Activated T-cell treated with anti-CD3 and anti-CD28 coated beads, Interleukin-2, amount 50 U/mL, for 72 hours (primary cell): ENCODE measurements at regions not wholly inside any gene's neighbourhood (a gene's known extent, or its start where the extent isn't known, plus 50 kb on each side); places are given as distances from the start of the nearest gene placed in this dataset.
"Not testable (repeated sequence)": the region's sequence is repeated elsewhere in the genome, so short reads cannot be mapped to it uniquely, and the experiment has no call there.

Experiments used
- ATAC-seq, 2 donors: fragments of 150-1000 bp; cut with Tn5 transposase; replicated peaks in 1 of 2; 2 replicates each; pipeline ENCODE4 v1.10.0; 2021; ENCODE audit warnings: moderate library complexity in 2 of 2, mild to moderate bottlenecking in 1 of 2
- DNase-seq, 2 donors: peaks; one replicate each; pipeline ENCODE4 v3.0.0; 2021 to 2022; ENCODE audit warnings: mixed read lengths in 1 of 2
- H3K27ac Mint-ChIP-seq: one replicate; pipeline ENCODE4 v1.8.0; 2022; ENCODE audit warnings: mild to moderate bottlenecking, moderate library complexity, mixed read lengths
- H3K27me3 Mint-ChIP-seq: one replicate; pipeline ENCODE4 v1.8.0; 2022; ENCODE audit warnings: low read depth, mixed read lengths
- H3K36me3 Mint-ChIP-seq, 2 donors: one replicate each; pipeline ENCODE4 v1.8.0; 2022; ENCODE audit warnings: mixed read lengths in 2 of 2, mild to moderate bottlenecking in 1 of 2; ENCODE audit not compliant: insufficient read depth in 2 of 2
- H3K4me1 Mint-ChIP-seq: one replicate; pipeline ENCODE4 v1.8.0; 2022; ENCODE audit warnings: low read depth, mixed read lengths
- H3K4me3 Mint-ChIP-seq, 2 donors: one replicate each; pipeline ENCODE4 v1.8.0; 2022; ENCODE audit warnings: mild to moderate bottlenecking in 2 of 2, mixed read lengths in 2 of 2, moderate library complexity in 2 of 2
- H3K9me3 Mint-ChIP-seq, 2 donors: one replicate each; pipeline ENCODE4 v1.8.0; 2022; ENCODE audit warnings: mixed read lengths in 2 of 2

GRCh38 chr3:74862476-74862875, 248.0 kb upstream of the CNTN3 start:
- peaks cover 10 to 12% of the 10 kb centered on the region in 2 donors for H3K9me3 Mint-ChIP-seq
- DNase-seq (no peak), ATAC-seq (no peak)
- no peaks in the 10 kb centered on the region for H3K36me3 Mint-ChIP-seq
- no peak overlapping the region for H3K27ac Mint-ChIP-seq
- H3K4me1 Mint-ChIP-seq: no peaks in the 10 kb centered on the region
- no peaks in the 10 kb centered on the region for H3K27me3 Mint-ChIP-seq
- H3K4me3 Mint-ChIP-seq: no peak overlapping the region

DNA sequence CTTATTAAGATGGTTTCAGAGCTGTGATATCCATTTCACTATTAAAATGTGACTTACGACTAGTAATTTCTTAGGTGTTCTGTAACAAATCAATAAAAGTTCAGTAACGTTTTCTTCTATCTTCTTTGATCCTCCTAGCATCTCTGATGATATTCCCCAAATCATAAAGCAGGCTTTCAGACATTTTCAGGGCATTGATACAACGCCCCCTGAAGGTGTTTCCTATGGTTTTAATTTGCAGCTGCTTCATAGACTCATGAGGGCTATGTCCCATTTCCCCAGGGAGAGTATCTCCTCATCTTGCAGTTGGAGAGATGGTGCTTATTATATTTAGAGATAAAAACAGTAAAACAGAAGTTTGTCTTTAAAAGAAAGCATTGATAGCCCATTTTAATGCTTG, 246.8 kb upstream of the CNTN3 start:
- DNase-seq (no peak), ATAC-seq (no peak)
- Mint-ChIP-seq H3K4me3 (no peak overlapping the region), H3K27me3 (no peaks in the 10 kb centered on the region), H3K9me3 (peaks cover 9 to 12% of the 10 kb centered on the region in 2 donors), H3K36me3 (no peaks in the 10 kb centered on the region), H3K27ac (no peak overlapping the region), H3K4me1 (no peaks in the 10 kb centered on the region)

DNA sequence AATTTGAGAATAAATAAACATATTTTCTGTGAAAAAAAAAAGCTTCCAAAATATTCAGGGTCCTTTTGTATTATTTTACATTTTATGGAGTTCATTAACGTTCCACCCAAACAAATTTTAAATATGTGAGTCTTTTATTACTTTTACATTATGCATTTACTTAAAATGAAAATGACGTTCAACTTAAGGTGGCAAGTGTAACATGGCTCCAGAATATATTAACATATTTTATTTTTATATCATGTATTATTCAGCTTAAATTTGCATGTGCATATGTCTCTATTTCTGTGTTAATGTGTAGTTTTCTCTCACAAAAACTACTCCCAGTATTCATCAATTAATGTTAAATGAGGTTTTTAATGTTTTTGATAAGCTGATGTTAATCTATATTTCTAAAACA, 243.6 kb upstream of the CNTN3 start:
- Mint-ChIP-seq H3K4me3 (no peak overlapping the region), H3K4me1 (no peaks in the 10 kb centered on the region), H3K27me3 (no peaks in the 10 kb centered on the region), H3K27ac (no peak overlapping the region), H3K36me3 (no peaks in the 10 kb centered on the region), H3K9me3 (peaks cover 8 to 11% of the 10 kb centered on the region in 2 donors)
- ATAC-seq (no peak), DNase-seq (no peak)

GRCh38 chr3:74850381-74850780, 235.9 kb upstream of the CNTN3 start:
- H3K27me3 Mint-ChIP-seq: no peaks in the 10 kb centered on the region
- no peaks in the 10 kb centered on the region for H3K4me1 Mint-ChIP-seq
- no peak overlapping the region for H3K27ac Mint-ChIP-seq
- DNase-seq (no peak), ATAC-seq (no peak)
- peaks cover 0 to 2% of the 10 kb centered on the region in 2 donors for H3K36me3 Mint-ChIP-seq
- H3K9me3 Mint-ChIP-seq: peaks cover 12% of the 10 kb centered on the region in 2 donors
- H3K4me3 Mint-ChIP-seq: no peak overlapping the region

GRCh38 chr3:74847093-74847492, 232.6 kb upstream of the CNTN3 start:
- no peak overlapping the region for H3K4me3 Mint-ChIP-seq

GRCh38 chr3:74845081-74845480, 230.6 kb upstream of the CNTN3 start:
- ATAC-seq: no peak
- no peak overlapping the region for H3K4me3 Mint-ChIP-seq
- no peak for DNase-seq
- H3K9me3 Mint-ChIP-seq: peaks cover 11% of the 10 kb centered on the region in 2 donors
- H3K27me3 Mint-ChIP-seq: no peaks in the 10 kb centered on the region
- no peaks in the 10 kb centered on the region for H3K4me1 Mint-ChIP-seq
- no peak overlapping the region for H3K27ac Mint-ChIP-seq
- no peaks in the 10 kb centered on the region for H3K36me3 Mint-ChIP-seq

More at GRCh38 chr3:74847093-74847492, 232.6 kb upstream of the CNTN3 start:
- no peaks in the 10 kb centered on the region for H3K27me3 Mint-ChIP-seq
- ATAC-seq: no peak
- H3K4me1 Mint-ChIP-seq: no peaks in the 10 kb centered on the region
- peaks cover 14 to 15% of the 10 kb centered on the region in 2 donors for H3K9me3 Mint-ChIP-seq
- H3K36me3 Mint-ChIP-seq: peaks cover 0 to 2% of the 10 kb centered on the region in 2 donors
- no peak for DNase-seq
- H3K27ac Mint-ChIP-seq: no peak overlapping the region

- no peaks in the 10 kb centered on the region for H3K4me1 Mint-ChIP-seq
- peaks cover 8 to 11% of the 10 kb centered on the region in 2 donors for H3K9me3 Mint-ChIP-seq
- DNase-seq (no peak), ATAC-seq (no peak)
- no peaks in the 10 kb centered on the region for H3K27me3 Mint-ChIP-seq
- no peaks in the 10 kb centered on the region for H3K36me3 Mint-ChIP-seq
- H3K4me3 Mint-ChIP-seq: no peak overlapping the region
- no peak overlapping the region for H3K27ac Mint-ChIP-seq
Measured at GRCh38 chr3:74844428-74844827, 230.0 kb upstream of the CNTN3 start.

- DNase-seq (no peak), ATAC-seq (no peak)
- no peaks in the 10 kb centered on the region for H3K4me1 Mint-ChIP-seq
- H3K4me3 Mint-ChIP-seq: no peak overlapping the region
- H3K9me3 Mint-ChIP-seq: peaks cover 8 to 12% of the 10 kb centered on the region in 2 donors
- no peaks in the 10 kb centered on the region for H3K36me3 Mint-ChIP-seq
- H3K27me3 Mint-ChIP-seq: no peaks in the 10 kb centered on the region
- H3K27ac Mint-ChIP-seq: no peak overlapping the region
Measured at GRCh38 chr3:74842649-74843048, 228.2 kb upstream of the CNTN3 start.

GRCh38 chr3:74842141-74842540, 227.7 kb upstream of the CNTN3 start:
- Mint-ChIP-seq H3K4me1 (no peaks in the 10 kb centered on the region), H3K27ac (no peak overlapping the region), H3K36me3 (no peaks in the 10 kb centered on the region), H3K27me3 (no peaks in the 10 kb centered on the region), H3K9me3 (peaks cover 8 to 9% of the 10 kb centered on the region in 2 donors), H3K4me3 (no peak overlapping the region)
- no peak for DNase-seq
- no peak for ATAC-seq

- no peaks in the 10 kb centered on the region for H3K4me1 Mint-ChIP-seq
- ATAC-seq (no peak), DNase-seq (no peak)
- H3K36me3 Mint-ChIP-seq: no peaks in the 10 kb centered on the region
- no peak overlapping the region for H3K4me3 Mint-ChIP-seq
- no peaks in the 10 kb centered on the region for H3K27me3 Mint-ChIP-seq
- no peak overlapping the region for H3K27ac Mint-ChIP-seq
- H3K9me3 Mint-ChIP-seq: peaks cover 2 to 3% of the 10 kb centered on the region in 2 donors
Measured at GRCh38 chr3:74839566-74839965, 225.1 kb upstream of the CNTN3 start.

DNA sequence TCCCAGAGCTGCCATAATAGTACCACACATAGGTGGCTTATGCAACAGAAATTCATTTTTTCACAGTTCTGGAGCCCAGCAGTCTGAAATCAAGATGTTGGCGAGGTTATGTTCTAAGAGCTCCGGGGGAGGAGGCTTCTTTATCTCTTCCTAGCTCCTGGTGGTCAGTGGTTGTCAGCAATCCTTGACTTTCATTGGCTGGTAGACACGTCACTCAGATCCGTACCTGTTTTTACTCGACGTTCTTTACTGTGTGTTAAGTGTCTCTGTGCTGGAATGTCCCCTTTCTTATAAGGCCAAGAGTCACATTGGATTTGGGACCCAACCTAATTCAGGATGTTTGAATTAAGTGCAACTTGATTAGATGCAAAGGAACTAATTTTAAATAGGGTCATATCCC, 218.5 kb upstream of the CNTN3 start:
- H3K4me3 Mint-ChIP-seq: no peak overlapping the region
- no peaks in the 10 kb centered on the region for H3K27me3 Mint-ChIP-seq
- no peaks in the 10 kb centered on the region for H3K4me1 Mint-ChIP-seq
- DNase-seq (no peak), ATAC-seq (no peak)
- H3K9me3 Mint-ChIP-seq: peaks cover 0 to 6% of the 10 kb centered on the region in 2 donors
- H3K36me3 Mint-ChIP-seq: no peaks in the 10 kb centered on the region
- H3K27ac Mint-ChIP-seq: no peak overlapping the region

DNA sequence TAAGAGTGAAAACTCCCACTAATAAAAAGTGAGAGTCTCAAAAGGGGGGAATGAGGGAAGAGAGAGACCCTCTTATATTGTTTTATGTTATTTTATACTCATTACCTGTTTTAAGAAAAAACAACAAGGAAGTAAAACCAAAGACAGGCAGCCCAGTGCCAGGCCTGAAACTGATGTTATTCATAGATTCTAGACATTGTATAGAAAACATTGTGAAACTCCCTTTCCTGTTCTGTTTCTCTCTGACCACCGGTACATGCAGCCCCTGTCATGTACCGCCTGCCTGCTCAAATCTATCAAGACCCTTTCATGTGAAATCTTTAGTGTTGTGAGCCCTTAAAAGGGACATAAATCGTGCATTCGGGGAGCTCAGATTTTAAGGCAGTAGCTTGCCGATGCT, 216.4 kb upstream of the CNTN3 start:
- not testable (repeated sequence) for H3K9me3 Mint-ChIP-seq, ATAC-seq, H3K4me3 Mint-ChIP-seq, H3K27me3 Mint-ChIP-seq, H3K4me1 Mint-ChIP-seq, H3K36me3 Mint-ChIP-seq, DNase-seq, H3K27ac Mint-ChIP-seq

- not testable (repeated sequence) for H3K4me3 Mint-ChIP-seq, H3K36me3 Mint-ChIP-seq, ATAC-seq, H3K27me3 Mint-ChIP-seq, DNase-seq, H3K4me1 Mint-ChIP-seq, H3K27ac Mint-ChIP-seq
- H3K9me3 Mint-ChIP-seq: peaks cover 15 to 16% of the 10 kb centered on the region in 2 donors
Measured at GRCh38 chr3:74825404-74825803, 210.9 kb upstream of the CNTN3 start.

DNA sequence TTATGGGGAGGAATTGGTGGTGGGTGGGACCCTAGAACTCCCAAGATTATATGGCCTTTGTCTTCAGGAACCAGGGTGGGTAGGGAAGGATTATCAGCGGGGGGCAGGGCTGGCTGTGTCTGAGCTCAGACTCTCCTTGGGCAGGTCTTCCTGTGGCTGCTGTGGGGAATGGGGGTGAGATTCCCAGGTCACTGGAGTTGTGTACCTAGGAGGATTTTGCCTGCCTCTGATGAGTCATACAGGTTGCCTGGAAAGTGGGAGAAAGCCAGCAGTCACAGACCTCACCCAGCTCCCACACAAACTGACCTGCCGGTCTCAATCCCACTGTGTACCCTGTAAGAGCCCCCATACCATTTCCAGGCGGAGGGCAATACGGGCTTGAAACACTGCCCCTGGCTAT, 209.9 kb upstream of the CNTN3 start:
- no peaks in the 10 kb centered on the region for H3K4me1 Mint-ChIP-seq
- DNase-seq: no peak
- H3K4me3 Mint-ChIP-seq: no peak overlapping the region
- H3K36me3 Mint-ChIP-seq: peaks cover 2 to 5% of the 10 kb centered on the region in 2 donors
- no peak for ATAC-seq
- H3K27ac Mint-ChIP-seq: no peak overlapping the region
- no peaks in the 10 kb centered on the region for H3K27me3 Mint-ChIP-seq
- peaks cover 15 to 16% of the 10 kb centered on the region in 2 donors for H3K9me3 Mint-ChIP-seq
